HepG2 (cell line): ENCODE measurements at regions not wholly inside any gene's neighbourhood (a gene's known extent, or its start where the extent isn't known, plus 50 kb on each side); places are given as distances from the start of the nearest gene placed in this dataset.

Experiments used
- ATAC-seq: fragments of 200-7000 bp; cut with Tn5 transposase; 3 replicates; pipeline ENCODE4 v1.9.1; 2020; ENCODE audit warnings: mild to moderate bottlenecking, moderate library complexity
- BruUV-seq: library from RNA; stranded (reverse); fragments of 400-500 nt; replicated peaks from 2 replicates; lab custom pipeline; 2021; lab: Mats Ljungman, UMichigan
- CTCF ChIA-PET: fragments of 300-600 bp; formaldehyde crosslinking; extraction: SDS; loops from one replicate; lab custom pipeline; 2021; ENCODE audit warnings: low total read pairs, inconsistent platforms, low intra/inter-chr PET ratio; lab: Yijun Ruan, JAX
- POLR2A ChIA-PET: fragments of 350-600 bp; sonication (Branson Sonifier 250); formaldehyde crosslinking; loops from one replicate; lab custom pipeline; 2020; ENCODE audit warnings: antibody characterized with exemption, inconsistent platforms; lab: Yijun Ruan, JAX
- DNase-seq: peaks from one replicate; pipeline ENCODE4 v3.0.0-alpha.2; 2015; ENCODE audit warnings: low spot score
- FAIRE-seq: peaks from 3 replicates; lab custom pipeline; 2011; peaks lifted over from hg19 to GRCh38; lab: Jason Lieb, UNC
- H2AFZ ChIP-seq: one replicate; pipeline ENCODE4 v1.6.1; 2011; ENCODE audit warnings: low read length, inconsistent platforms
- H3K27ac ChIP-seq: fragments of 300-600 bp; 3 replicates; pipeline ENCODE4 v1.8.0; 2011; ENCODE audit warnings: mixed run types, mild to moderate bottlenecking, mixed read lengths, low read length, inconsistent platforms; ENCODE audit not compliant: insufficient read depth; ENCODE audit errors: extremely low read length
- H3K27me3 ChIP-seq, 2 experiments: fragments of 200-600 bp in 1 of 2; 2 replicates in 1 of 2; 3 replicates in 1 of 2; pipeline versions ENCODE4 v1.6.0 to v1.8.0; 2011; ENCODE audit warnings: low read length in 2 of 2, mild to moderate bottlenecking in 2 of 2, moderate library complexity in 2 of 2, inconsistent platforms in 1 of 2; ENCODE audit not compliant: insufficient read depth in 2 of 2, control insufficient read depth in 1 of 2
- H3K36me3 ChIP-seq, 2 experiments: fragments of 200-600 bp in 1 of 2; replicated peaks in 1 of 2; 2 replicates in 1 of 2; 3 replicates in 1 of 2; pipeline versions ENCODE4 v1.5.1 to v1.8.0; 2011; ENCODE audit warnings: low read length in 2 of 2, inconsistent platforms in 1 of 2; ENCODE audit not compliant: insufficient read depth in 2 of 2, control insufficient read depth in 1 of 2
- H3K4me1 ChIP-seq: 2 replicates; pipeline ENCODE4 v1.5.1; 2012; ENCODE audit warnings: low read length, inconsistent platforms; ENCODE audit not compliant: insufficient read depth
- H3K4me2 ChIP-seq: 2 replicates; pipeline ENCODE4 v1.6.0; 2011; ENCODE audit warnings: low read depth, low read length, inconsistent platforms
- H3K4me3 ChIP-seq, 3 experiments: fragments of 200-600 bp in 1 of 3; sonication (generic), shearing (Covaris generic) in 1 of 3; replicated peaks in 1 of 3; 2 replicates each; pipeline ENCODE4 v1.5.1; 2011 to 2016; ENCODE audit warnings: low read length in 3 of 3, inconsistent platforms in 2 of 3, low read depth in 2 of 3, mild to moderate bottlenecking in 2 of 3, control low read depth in 1 of 3, mixed read lengths in 1 of 3; ENCODE audit not compliant: insufficient read depth in 1 of 3
- H3K79me2 ChIP-seq: one replicate; pipeline ENCODE4 v1.6.1; 2011; ENCODE audit warnings: low read length, inconsistent platforms; ENCODE audit not compliant: insufficient read depth
- H3K9ac ChIP-seq: 2 replicates; pipeline ENCODE4 v1.6.0; 2011; ENCODE audit warnings: mild to moderate bottlenecking, low read depth, low read length, inconsistent platforms; ENCODE audit not compliant: insufficient read depth
- H3K9me3 ChIP-seq: 2 replicates; pipeline ENCODE4 v1.5.1; 2012; ENCODE audit warnings: mild to moderate bottlenecking, low read length
- H4K20me1 ChIP-seq: 2 replicates; pipeline ENCODE4 v1.6.0; 2011; ENCODE audit warnings: inconsistent platforms, mild to moderate bottlenecking, low read length, moderate library complexity; ENCODE audit not compliant: insufficient read depth
- CBX2 ChIP-seq, 2 experiments: fragments of 200-600 bp in 1 of 2; sonication (generic); formaldehyde crosslinking in 1 of 2; IDR thresholded peaks; 2 replicates each; pipeline versions ENCODE4 v1.7.0 to v1.8.1; 2018 to 2022; ENCODE audit warnings: low read depth in 2 of 2, low read length in 1 of 2, mild to moderate bottlenecking in 1 of 2, missing genetic modification reagents in 1 of 2
- EED ChIP-seq: sonication (generic); formaldehyde crosslinking; IDR thresholded peaks from 2 replicates; pipeline ENCODE4 v1.5.0; 2020; ENCODE audit warnings: mild to moderate bottlenecking, missing genetic modification reagents
- GZF1 ChIP-seq: sonication (generic); formaldehyde crosslinking; IDR thresholded peaks from 2 replicates; pipeline ENCODE4 v1.5.1; 2020; ENCODE audit warnings: mild to moderate bottlenecking, missing genetic modification reagents
- JUND ChIP-seq: sonication (generic); formaldehyde crosslinking; IDR thresholded peaks from 2 replicates; pipeline ENCODE4 v1.8.0; 2022; ENCODE audit warnings: mild to moderate bottlenecking, missing genetic modification reagents
- MED1 ChIP-seq: sonication (generic); formaldehyde crosslinking; IDR thresholded peaks from 2 replicates; pipeline ENCODE4 v1.4.0; 2020; ENCODE audit warnings: missing genetic modification reagents
- NFE2L2 ChIP-seq: fragments of 150-350 bp; IDR thresholded peaks from 2 replicates; pipeline ENCODE4 v1.6.1; 2014; ENCODE audit warnings: low read length
- SNRNP70 ChIP-seq: fragments of 200-400 bp; formaldehyde crosslinking; IDR thresholded peaks from 2 replicates; pipeline ENCODE4 v1.6.1; 2017; ENCODE audit warnings: mild to moderate bottlenecking, low read depth, low read length, moderate library complexity
- TCF7 ChIP-seq: sonication (generic); IDR thresholded peaks from 2 replicates; pipeline ENCODE4 v1.6.1; 2016; ENCODE audit warnings: antibody characterized with exemption, low read depth
- ZBTB7A ChIP-seq: sonication (generic); formaldehyde crosslinking; IDR thresholded peaks from 2 replicates; pipeline ENCODE4 v1.8.0; 2022; ENCODE audit warnings: mild to moderate bottlenecking, missing genetic modification reagents
- ZNF546 ChIP-seq: sonication (generic); formaldehyde crosslinking; conservative IDR thresholded peaks from 2 replicates; pipeline ENCODE4 v1.8.1; 2023; ENCODE audit warnings: mild to moderate bottlenecking, missing genetic modification reagents
- ZNF558 ChIP-seq: sonication (generic); formaldehyde crosslinking; IDR thresholded peaks from 2 replicates; pipeline ENCODE4 v1.9.0; 2022; ENCODE audit warnings: mild to moderate bottlenecking, missing genetic modification reagents, borderline replicate concordance
- WGBS: methylation state at CpG from one replicate; pipeline ENCODE4 v1.1.6; 2017; ENCODE audit warnings: low lambda C conversion rate; 5-methylcytosine and 5-hydroxymethylcytosine counted together
- in situ Hi-C: cut with HindIII; loops from 2 replicates; pipeline ENCODE4 v1.10.0; 2017; ENCODE audit warnings: low pct_unique_long_range_greater_than_20kb; ENCODE audit not compliant: extremely low pct_ligation_motif_present
- intact Hi-C: fragments of 100-400 bp; cut with micrococcal nuclease; formaldehyde crosslinking; loops from one replicate; pipeline ENCODE4 v1.10.0; 2022; ENCODE audit not compliant: unreplicated experiment
- TF ChIP-seq, protein P1 (sequence below): sonication (generic); formaldehyde crosslinking; IDR thresholded peaks from 2 replicates; pipeline ENCODE4 v1.4.0; 2020; ENCODE audit warnings: mild to moderate bottlenecking, missing genetic modification reagents
- TF ChIP-seq, protein P2 (sequence below): sonication (generic); formaldehyde crosslinking; IDR thresholded peaks from 2 replicates; pipeline ENCODE4 v1.5.0; 2020; ENCODE audit warnings: mild to moderate bottlenecking, missing genetic modification reagents, moderate library complexity

DNA sequence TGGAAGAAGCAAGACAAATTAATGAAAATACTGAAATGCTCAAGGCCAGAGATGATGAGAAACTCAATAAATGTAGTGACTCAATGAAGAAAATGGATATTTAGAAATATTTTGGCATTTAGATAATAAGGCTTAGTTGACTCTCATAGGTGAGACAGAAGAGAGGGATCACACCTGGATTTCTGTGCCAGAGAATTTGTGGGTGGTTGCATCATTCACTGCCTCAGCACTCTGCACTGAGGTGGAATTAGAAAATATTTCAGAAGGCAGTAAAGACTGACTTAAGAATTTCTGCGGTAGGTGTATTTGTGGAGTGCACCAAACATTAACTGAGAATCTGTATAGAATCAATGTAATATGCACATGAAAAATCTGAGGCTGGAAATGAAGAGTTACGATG, 848.3 kb upstream of the PCDH9 start:
- Histone ChIP-seq H2AFZ (no peak overlapping the region), H3K36me3 (no peaks in the 10 kb centered on the region), H4K20me1 (no peaks in the 10 kb centered on the region), H3K9me3 (no peaks in the 10 kb centered on the region), H3K27me3 (no peaks in the 10 kb centered on the region), H3K4me2 (no peak overlapping the region), H3K27ac (no peak overlapping the region), H3K79me2 (no peaks in the 10 kb centered on the region)
- CTCF ChIA-PET, result no interaction called here
- DNase-seq, result no peak
- WGBS, result 24% methylated on average over 2 of the region's 2 CpGs
- POLR2A ChIA-PET, result no interaction called here
- TF ChIP-seq TCF7 (no peak), SNRNP70 (no peak), JUND (no peak), ZBTB7A (CRISPR knock-in tag) (no peak), GZF1 (CRISPR knock-in tag) (no peak), ZNF546 (CRISPR knock-in tag) (no peak), MED1 (CRISPR knock-in tag) (no peak), NFE2L2 (no peak), EED (CRISPR knock-in tag) (no peak), ZNF558 (CRISPR knock-in tag) (no peak), CBX2 (IDR thresholded peaks at IDR 0.05; ENCODE audit: low read depth, low read length) (no peak), CBX2 (CRISPR knock-in tag; IDR thresholded peaks at IDR 0.05; ENCODE audit: low read depth) (no peak)
- TF ChIP-seq, protein P1, sequence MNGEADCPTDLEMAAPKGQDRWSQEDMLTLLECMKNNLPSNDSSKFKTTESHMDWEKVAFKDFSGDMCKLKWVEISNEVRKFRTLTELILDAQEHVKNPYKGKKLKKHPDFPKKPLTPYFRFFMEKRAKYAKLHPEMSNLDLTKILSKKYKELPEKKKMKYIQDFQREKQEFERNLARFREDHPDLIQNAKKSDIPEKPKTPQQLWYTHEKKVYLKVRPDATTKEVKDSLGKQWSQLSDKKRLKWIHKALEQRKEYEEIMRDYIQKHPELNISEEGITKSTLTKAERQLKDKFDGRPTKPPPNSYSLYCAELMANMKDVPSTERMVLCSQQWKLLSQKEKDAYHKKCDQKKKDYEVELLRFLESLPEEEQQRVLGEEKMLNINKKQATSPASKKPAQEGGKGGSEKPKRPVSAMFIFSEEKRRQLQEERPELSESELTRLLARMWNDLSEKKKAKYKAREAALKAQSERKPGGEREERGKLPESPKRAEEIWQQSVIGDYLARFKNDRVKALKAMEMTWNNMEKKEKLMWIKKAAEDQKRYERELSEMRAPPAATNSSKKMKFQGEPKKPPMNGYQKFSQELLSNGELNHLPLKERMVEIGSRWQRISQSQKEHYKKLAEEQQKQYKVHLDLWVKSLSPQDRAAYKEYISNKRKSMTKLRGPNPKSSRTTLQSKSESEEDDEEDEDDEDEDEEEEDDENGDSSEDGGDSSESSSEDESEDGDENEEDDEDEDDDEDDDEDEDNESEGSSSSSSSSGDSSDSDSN (CRISPR knock-in tag), result no peak
- TF ChIP-seq, protein P2, sequence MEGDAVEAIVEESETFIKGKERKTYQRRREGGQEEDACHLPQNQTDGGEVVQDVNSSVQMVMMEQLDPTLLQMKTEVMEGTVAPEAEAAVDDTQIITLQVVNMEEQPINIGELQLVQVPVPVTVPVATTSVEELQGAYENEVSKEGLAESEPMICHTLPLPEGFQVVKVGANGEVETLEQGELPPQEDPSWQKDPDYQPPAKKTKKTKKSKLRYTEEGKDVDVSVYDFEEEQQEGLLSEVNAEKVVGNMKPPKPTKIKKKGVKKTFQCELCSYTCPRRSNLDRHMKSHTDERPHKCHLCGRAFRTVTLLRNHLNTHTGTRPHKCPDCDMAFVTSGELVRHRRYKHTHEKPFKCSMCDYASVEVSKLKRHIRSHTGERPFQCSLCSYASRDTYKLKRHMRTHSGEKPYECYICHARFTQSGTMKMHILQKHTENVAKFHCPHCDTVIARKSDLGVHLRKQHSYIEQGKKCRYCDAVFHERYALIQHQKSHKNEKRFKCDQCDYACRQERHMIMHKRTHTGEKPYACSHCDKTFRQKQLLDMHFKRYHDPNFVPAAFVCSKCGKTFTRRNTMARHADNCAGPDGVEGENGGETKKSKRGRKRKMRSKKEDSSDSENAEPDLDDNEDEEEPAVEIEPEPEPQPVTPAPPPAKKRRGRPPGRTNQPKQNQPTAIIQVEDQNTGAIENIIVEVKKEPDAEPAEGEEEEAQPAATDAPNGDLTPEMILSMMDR (CRISPR knock-in tag), result no peak
- TF ChIP-seq, all 625 proteins: peak for 0
- no peak for FAIRE-seq
- Histone ChIP-seq H3K4me1 (no peaks in the 10 kb centered on the region), H3K4me3 (no peak overlapping the region), H3K9ac (no peak overlapping the region)
- no TSS peak for BruUV-seq
- in situ Hi-C loops, result no loop called here
- no peak for ATAC-seq
- intact Hi-C loops, result no loop called here
